ENCODE measurements at regions not wholly inside any gene's neighbourhood (a gene's known extent, or its start where the extent isn't known, plus 50 kb on each side); places are given as distances from the start of the nearest gene placed in this dataset.

DNA sequence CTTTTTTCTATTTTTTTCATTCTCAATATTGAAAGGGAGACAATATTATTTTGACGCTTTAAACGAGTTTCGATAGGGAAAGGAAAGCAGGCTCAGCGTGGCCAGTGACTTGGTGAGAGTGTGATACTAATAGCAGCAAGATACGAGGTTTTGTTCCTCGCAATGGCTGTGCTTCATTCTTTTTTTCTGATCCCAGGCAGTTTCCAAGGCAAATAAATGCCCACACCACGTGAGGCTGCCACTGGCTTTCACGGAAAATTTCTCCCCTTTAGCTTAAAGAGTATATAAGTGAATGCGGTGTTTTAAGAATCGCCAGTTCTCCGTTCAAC is 196.4 kb upstream of the ZNF184 start:
- Mint-ChIP-seq H3K27me3 (ENCODE audit: low read depth, unreplicated experiment) (peaks cover 12% of the 10 kb centered on the region), H3K36me3 (ENCODE audit: low read depth, unreplicated experiment) (no peaks in the 10 kb centered on the region), H3K4me1 (ENCODE audit: low read depth, unreplicated experiment) (peaks cover 7% of the 10 kb centered on the region), H3K27ac (ENCODE audit: unreplicated experiment) (peak overlapping the region; percentile 73), H3K9me3 (ENCODE audit: unreplicated experiment) (peaks cover 5% of the 10 kb centered on the region), H3K4me3 (ENCODE audit: unreplicated experiment) (peak overlapping the region; percentile 72)
- Histone ChIP-seq H3K4me3 (ENCODE audit: insufficient read depth, low read depth, low read length) (peak overlapping the region; percentile 26), H3K9ac (ENCODE audit: low read length) (no peak overlapping the region), H3K36me3 (ENCODE audit: insufficient read depth, low read length) (no peaks in the 10 kb centered on the region), H3K79me2 (ENCODE audit: insufficient read depth, low read length) (no peaks in the 10 kb centered on the region), H3K27ac (ENCODE audit: low read depth, low read length) (no peak overlapping the region), H4K20me1 (ENCODE audit: insufficient read depth, low read length) (peaks cover 3% of the 10 kb centered on the region), H2AFZ (ENCODE audit: low read depth, low read length) (peak overlapping the region; percentile 14), H3K9me3 (ENCODE audit: insufficient read depth, low read depth, low read length) (no peaks in the 10 kb centered on the region), H3K4me1 (ENCODE audit: insufficient read depth, low read length) (peaks cover 20% of the 10 kb centered on the region), H3K4me2 (ENCODE audit: low read length) (peak overlapping the region; percentile 84), H3K27me3 (ENCODE audit: insufficient read depth, low read length) (no peaks in the 10 kb centered on the region)
- TF ChIP-seq, protein P1, sequence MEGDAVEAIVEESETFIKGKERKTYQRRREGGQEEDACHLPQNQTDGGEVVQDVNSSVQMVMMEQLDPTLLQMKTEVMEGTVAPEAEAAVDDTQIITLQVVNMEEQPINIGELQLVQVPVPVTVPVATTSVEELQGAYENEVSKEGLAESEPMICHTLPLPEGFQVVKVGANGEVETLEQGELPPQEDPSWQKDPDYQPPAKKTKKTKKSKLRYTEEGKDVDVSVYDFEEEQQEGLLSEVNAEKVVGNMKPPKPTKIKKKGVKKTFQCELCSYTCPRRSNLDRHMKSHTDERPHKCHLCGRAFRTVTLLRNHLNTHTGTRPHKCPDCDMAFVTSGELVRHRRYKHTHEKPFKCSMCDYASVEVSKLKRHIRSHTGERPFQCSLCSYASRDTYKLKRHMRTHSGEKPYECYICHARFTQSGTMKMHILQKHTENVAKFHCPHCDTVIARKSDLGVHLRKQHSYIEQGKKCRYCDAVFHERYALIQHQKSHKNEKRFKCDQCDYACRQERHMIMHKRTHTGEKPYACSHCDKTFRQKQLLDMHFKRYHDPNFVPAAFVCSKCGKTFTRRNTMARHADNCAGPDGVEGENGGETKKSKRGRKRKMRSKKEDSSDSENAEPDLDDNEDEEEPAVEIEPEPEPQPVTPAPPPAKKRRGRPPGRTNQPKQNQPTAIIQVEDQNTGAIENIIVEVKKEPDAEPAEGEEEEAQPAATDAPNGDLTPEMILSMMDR (IDR thresholded peaks at IDR 0.05; ENCODE audit: insufficient read depth, low read depth, low read length) = no peak
- no peak for TF ChIP-seq EZH2 (IDR thresholded peaks at IDR 0.05; ENCODE audit: insufficient read depth, low read length)
- FAIRE-seq = no peak
- DNase-seq (ENCODE audit: low read depth) = no peak

- peak overlapping the region; percentile 14 for H2AFZ ChIP-seq (ENCODE audit: low read depth, low read length)
- Mint-ChIP-seq H3K9me3 (ENCODE audit: unreplicated experiment) (peaks cover 5% of the 10 kb centered on the region), H3K4me1 (ENCODE audit: low read depth, unreplicated experiment) (peaks cover 7% of the 10 kb centered on the region), H3K27ac (ENCODE audit: unreplicated experiment) (peak overlapping the region; percentile 73), H3K4me3 (ENCODE audit: unreplicated experiment) (peak overlapping the region; percentile 88), H3K27me3 (ENCODE audit: low read depth, unreplicated experiment) (peaks cover 10% of the 10 kb centered on the region), H3K36me3 (ENCODE audit: low read depth, unreplicated experiment) (no peaks in the 10 kb centered on the region)
- TF ChIP-seq, protein P1 (IDR thresholded peaks at IDR 0.05; ENCODE audit: insufficient read depth, low read depth, low read length) = no peak
- no peak for TF ChIP-seq EZH2 (IDR thresholded peaks at IDR 0.05; ENCODE audit: insufficient read depth, low read length)
- H3K4me1 ChIP-seq (ENCODE audit: insufficient read depth, low read length) = peaks cover 20% of the 10 kb centered on the region
- peaks cover 3% of the 10 kb centered on the region for H4K20me1 ChIP-seq (ENCODE audit: insufficient read depth, low read length)
- no peaks in the 10 kb centered on the region for H3K27me3 ChIP-seq (ENCODE audit: insufficient read depth, low read length)
- H3K79me2 ChIP-seq (ENCODE audit: insufficient read depth, low read length) = no peaks in the 10 kb centered on the region
- FAIRE-seq (no peak), DNase-seq (ENCODE audit: low read depth) (peak; percentile 82)
- no peaks in the 10 kb centered on the region for H3K36me3 ChIP-seq (ENCODE audit: insufficient read depth, low read length)
- no peak overlapping the region for H3K27ac ChIP-seq (ENCODE audit: low read depth, low read length)
- H3K9ac ChIP-seq (ENCODE audit: low read length) = peak overlapping the region; percentile 13
- peak overlapping the region; percentile 46 for H3K4me3 ChIP-seq (ENCODE audit: insufficient read depth, low read depth, low read length)
- no peaks in the 10 kb centered on the region for H3K9me3 ChIP-seq (ENCODE audit: insufficient read depth, low read depth, low read length)
- peak overlapping the region; percentile 84 for H3K4me2 ChIP-seq (ENCODE audit: low read length)
Measured at GRCh38 chr6:27668442-27669294, 195.8 kb upstream of the ZNF184 start.

Data from astrocyte (in vitro differentiated cells and primary cell).